ENCODE measurements at regions not wholly inside any gene's neighbourhood (a gene's known extent, or its start where the extent isn't known, plus 50 kb on each side); places are given as distances from the start of the nearest gene placed in this dataset.

DNA sequence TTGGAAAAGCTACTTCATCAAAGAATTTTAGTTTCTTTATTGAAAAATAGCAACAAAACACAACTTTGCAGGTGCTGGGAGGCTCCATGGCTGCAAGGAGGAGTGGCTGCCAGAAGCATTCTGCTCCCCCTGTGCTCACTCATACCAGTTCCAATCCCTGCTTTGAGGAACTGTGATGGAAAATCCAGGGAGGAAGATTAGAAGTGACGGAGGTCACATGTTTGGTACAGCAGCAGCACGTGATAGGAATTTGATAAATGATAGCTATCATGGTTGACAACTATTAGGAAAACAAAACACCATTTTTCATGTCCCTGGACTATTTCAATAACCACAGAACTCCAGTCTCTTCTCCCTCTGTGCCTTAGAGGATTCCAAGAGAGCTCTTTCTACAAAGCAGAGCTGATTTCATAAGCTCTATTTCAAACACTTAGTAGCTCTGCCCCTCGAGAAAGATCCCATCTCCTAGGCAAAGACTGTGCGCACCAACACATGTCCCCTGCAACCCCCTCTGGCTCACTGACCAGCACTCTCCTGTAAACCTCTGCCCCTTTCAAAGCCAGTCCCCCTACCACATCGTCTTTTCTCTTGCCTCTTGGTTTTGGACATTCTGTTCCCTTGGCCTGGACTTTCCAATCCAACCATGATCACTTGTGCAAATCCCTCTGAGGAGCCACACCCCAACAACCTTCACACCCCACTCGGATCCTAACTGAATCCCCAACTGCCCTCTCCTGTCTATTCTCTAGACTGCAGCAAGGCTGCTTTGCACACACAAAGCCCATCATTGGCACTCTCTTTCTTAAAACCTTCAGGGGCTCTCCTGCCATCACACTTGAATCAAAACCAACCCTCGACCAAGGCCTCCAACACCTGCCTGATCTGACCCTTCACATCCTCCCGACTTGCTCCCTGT is 352.4 kb upstream of the PKDCC start:
- Mint-ChIP-seq H3K9me3 (ENCODE audit: low read depth) (no peaks in the 10 kb centered on the region), H3K36me3 (ENCODE audit: low read depth) (no peaks in the 10 kb centered on the region), H3K4me1 (ENCODE audit: low read depth) (no peaks in the 10 kb centered on the region), H3K27me3 (ENCODE audit: low read depth) (peaks cover 18% of the 10 kb centered on the region), H3K27ac (ENCODE audit: unreplicated experiment) (no peak overlapping the region), H3K4me3 (ENCODE audit: unreplicated experiment) (no peak overlapping the region)
- TF ChIP-seq, protein P1, sequence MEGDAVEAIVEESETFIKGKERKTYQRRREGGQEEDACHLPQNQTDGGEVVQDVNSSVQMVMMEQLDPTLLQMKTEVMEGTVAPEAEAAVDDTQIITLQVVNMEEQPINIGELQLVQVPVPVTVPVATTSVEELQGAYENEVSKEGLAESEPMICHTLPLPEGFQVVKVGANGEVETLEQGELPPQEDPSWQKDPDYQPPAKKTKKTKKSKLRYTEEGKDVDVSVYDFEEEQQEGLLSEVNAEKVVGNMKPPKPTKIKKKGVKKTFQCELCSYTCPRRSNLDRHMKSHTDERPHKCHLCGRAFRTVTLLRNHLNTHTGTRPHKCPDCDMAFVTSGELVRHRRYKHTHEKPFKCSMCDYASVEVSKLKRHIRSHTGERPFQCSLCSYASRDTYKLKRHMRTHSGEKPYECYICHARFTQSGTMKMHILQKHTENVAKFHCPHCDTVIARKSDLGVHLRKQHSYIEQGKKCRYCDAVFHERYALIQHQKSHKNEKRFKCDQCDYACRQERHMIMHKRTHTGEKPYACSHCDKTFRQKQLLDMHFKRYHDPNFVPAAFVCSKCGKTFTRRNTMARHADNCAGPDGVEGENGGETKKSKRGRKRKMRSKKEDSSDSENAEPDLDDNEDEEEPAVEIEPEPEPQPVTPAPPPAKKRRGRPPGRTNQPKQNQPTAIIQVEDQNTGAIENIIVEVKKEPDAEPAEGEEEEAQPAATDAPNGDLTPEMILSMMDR (IDR thresholded peaks at IDR 0.05): peak; percentile 65
- no peak for DNase-seq (ENCODE audit: low spot score)

GRCh38 chr2:41697389-41697788 is 350.4 kb upstream of the PKDCC start:
- Mint-ChIP-seq H3K27me3 (ENCODE audit: low read depth) (peaks cover 19% of the 10 kb centered on the region), H3K27ac (ENCODE audit: unreplicated experiment) (no peak overlapping the region), H3K9me3 (ENCODE audit: low read depth) (no peaks in the 10 kb centered on the region), H3K4me3 (ENCODE audit: unreplicated experiment) (no peak overlapping the region), H3K36me3 (ENCODE audit: low read depth) (no peaks in the 10 kb centered on the region), H3K4me1 (ENCODE audit: low read depth) (no peaks in the 10 kb centered on the region)
- DNase-seq (ENCODE audit: low spot score): no peak
- TF ChIP-seq, protein P1 (IDR thresholded peaks at IDR 0.05): no peak

GRCh38 chr2:41698678-41699422 is 349.0 kb upstream of the PKDCC start:
- Mint-ChIP-seq H3K36me3 (ENCODE audit: low read depth) (no peaks in the 10 kb centered on the region), H3K27me3 (ENCODE audit: low read depth) (peaks cover 17% of the 10 kb centered on the region), H3K9me3 (ENCODE audit: low read depth) (no peaks in the 10 kb centered on the region), H3K27ac (ENCODE audit: unreplicated experiment) (no peak overlapping the region), H3K4me1 (ENCODE audit: low read depth) (no peaks in the 10 kb centered on the region), H3K4me3 (ENCODE audit: unreplicated experiment) (no peak overlapping the region)
- TF ChIP-seq, protein P1 (IDR thresholded peaks at IDR 0.05): peak; percentile 97
- no peak for DNase-seq (ENCODE audit: low spot score)

- H3K36me3 Mint-ChIP-seq (ENCODE audit: low read depth): no peaks in the 10 kb centered on the region
- no peaks in the 10 kb centered on the region for H3K4me1 Mint-ChIP-seq (ENCODE audit: low read depth)
- no peak for DNase-seq (ENCODE audit: low spot score)
- no peak overlapping the region for H3K27ac Mint-ChIP-seq (ENCODE audit: unreplicated experiment)
- no peaks in the 10 kb centered on the region for H3K9me3 Mint-ChIP-seq (ENCODE audit: low read depth)
- H3K27me3 Mint-ChIP-seq (ENCODE audit: low read depth): peaks cover 17% of the 10 kb centered on the region
- H3K4me3 Mint-ChIP-seq (ENCODE audit: unreplicated experiment): no peak overlapping the region
- TF ChIP-seq, protein P1 (IDR thresholded peaks at IDR 0.05): no peak
Observed at GRCh38 chr2:41701231-41701630, 346.6 kb upstream of the PKDCC start.

- no peaks in the 10 kb centered on the region for H3K4me1 Mint-ChIP-seq (ENCODE audit: low read depth)
- no peak overlapping the region for H3K4me3 Mint-ChIP-seq (ENCODE audit: unreplicated experiment)
- H3K36me3 Mint-ChIP-seq (ENCODE audit: low read depth): no peaks in the 10 kb centered on the region
- H3K27ac Mint-ChIP-seq (ENCODE audit: unreplicated experiment): no peak overlapping the region
- TF ChIP-seq, protein P1 (IDR thresholded peaks at IDR 0.05): no peak
- no peaks in the 10 kb centered on the region for H3K9me3 Mint-ChIP-seq (ENCODE audit: low read depth)
- H3K27me3 Mint-ChIP-seq (ENCODE audit: low read depth): peaks cover 23% of the 10 kb centered on the region
- no peak for DNase-seq (ENCODE audit: low spot score)
Observed at GRCh38 chr2:41703123-41703522, 344.7 kb upstream of the PKDCC start.

Measured in chondrocyte (in vitro differentiated cells).